GM12878 (cell line): ENCODE measurements at regions not wholly inside any gene's neighbourhood (a gene's known extent, or its start where the extent isn't known, plus 50 kb on each side); places are given as distances from the start of the nearest gene placed in this dataset.

Experiments
- ATAC-seq: fragments of 200-7000 bp; cut with Tn5 transposase; 3 replicates; pipeline ENCODE4 v1.9.1; 2020; ENCODE audit warnings: mild to moderate bottlenecking, moderate library complexity
- BruUV-seq: library from RNA; stranded (reverse); fragments of 400-500 nt; replicated peaks from 2 replicates; lab custom pipeline; 2021; lab: Mats Ljungman, UMichigan
- CTCF ChIA-PET: fragments of 300-600 bp; sonication (Branson Sonifier 250); formaldehyde crosslinking; extraction: SDS; loops from one replicate; lab custom pipeline; 2021; ENCODE audit warnings: inconsistent platforms; lab: Yijun Ruan, JAX
- POLR2A ChIA-PET: fragments of 350-600 bp; formaldehyde crosslinking; extraction: SDS; loops from one replicate; lab custom pipeline; 2021; ENCODE audit warnings: inconsistent platforms; lab: Charles Lee
- RAD21 ChIA-PET: fragments of 300-600 bp; sonication (Branson Sonifier 250); formaldehyde crosslinking; loops from one replicate; lab custom pipeline; 2023; ENCODE audit warnings: antibody characterized with exemption; ENCODE audit not compliant: unreplicated experiment; lab: Charles Lee
- SMC1A ChIA-PET: fragments of 300-600 bp; sonication (Branson Sonifier 250); formaldehyde crosslinking; loops from one replicate; lab custom pipeline; 2023; ENCODE audit not compliant: unreplicated experiment, uncharacterized antibody; lab: Charles Lee
- DNase-seq: peaks from one replicate; pipeline ENCODE4 v3.0.0-alpha.2; 2011; ENCODE audit warnings: low read depth, low spot score
- FAIRE-seq: peaks from 3 replicates; lab custom pipeline; 2011; peaks lifted over from hg19 to GRCh38; lab: Jason Lieb, UNC
- H2AFZ ChIP-seq: 2 replicates; pipeline ENCODE4 v1.6.0; 2011; ENCODE audit warnings: low read depth, low read length, control low read depth; ENCODE audit not compliant: control insufficient read depth
- H3K27ac ChIP-seq: 2 replicates; pipeline ENCODE4 v1.5.1; 2011; ENCODE audit warnings: control low read depth; ENCODE audit not compliant: control insufficient read depth, insufficient read depth
- H3K27me3 ChIP-seq, 2 experiments: replicated peaks in 1 of 2; 2 replicates each; pipeline versions ENCODE4 v1.6.0 to v1.6.1; 2011; ENCODE audit warnings: low read length in 1 of 2; ENCODE audit not compliant: control insufficient read depth in 2 of 2, insufficient read depth in 2 of 2
- H3K36me3 ChIP-seq, 2 experiments: 2 replicates each; pipeline ENCODE4 v1.5.1; 2011; ENCODE audit warnings: low read length in 1 of 2; ENCODE audit not compliant: control insufficient read depth in 2 of 2, insufficient read depth in 2 of 2
- H3K4me1 ChIP-seq: 2 replicates; pipeline ENCODE4 v1.6.1; 2011; ENCODE audit warnings: mild to moderate bottlenecking, low read length, moderate library complexity, mixed read lengths; ENCODE audit not compliant: control insufficient read depth, insufficient read depth
- H3K4me2 ChIP-seq: 2 replicates; pipeline ENCODE4 v1.6.0; 2011; ENCODE audit warnings: control low read depth; ENCODE audit not compliant: control insufficient read depth, insufficient read depth
- H3K4me3 ChIP-seq: fragments of 200-600 bp; sonication (generic); 2 replicates; pipeline ENCODE4 v1.5.1; 2016
- H3K79me2 ChIP-seq: 2 replicates; pipeline ENCODE4 v1.6.0; 2011; ENCODE audit warnings: low read length; ENCODE audit not compliant: control insufficient read depth, insufficient read depth
- H3K9ac ChIP-seq: 2 replicates; pipeline ENCODE4 v1.8.0; 2011; ENCODE audit warnings: low read length, control low read depth, mixed read lengths; ENCODE audit not compliant: control insufficient read depth, insufficient read depth
- H3K9me3 ChIP-seq: replicated peaks from 3 replicates; pipeline ENCODE4 v1.5.1; 2011; ENCODE audit warnings: mild to moderate bottlenecking, low read length; ENCODE audit not compliant: control insufficient read depth, insufficient read depth
- H4K20me1 ChIP-seq: 2 replicates; pipeline ENCODE4 v1.6.0; 2011; ENCODE audit not compliant: control insufficient read depth, insufficient read depth
- ATF7 ChIP-seq: fragments of 450-650 bp; IDR thresholded peaks from 2 replicates; pipeline ENCODE4 v1.6.1; 2016; ENCODE audit warnings: low read depth, mild to moderate bottlenecking
- BHLHE40 ChIP-seq, 2 experiments: fragments of 450-650 bp in 1 of 2; IDR thresholded peaks; 2 replicates each; pipeline ENCODE4 v1.6.1; 2011 to 2017; ENCODE audit warnings: low read depth in 2 of 2, borderline replicate concordance in 1 of 2, improper control_type of control experiment in 1 of 2, low read length in 1 of 2, mild to moderate bottlenecking in 1 of 2
- CHD2 ChIP-seq: IDR thresholded peaks from 2 replicates; pipeline ENCODE4 v1.6.1; 2011; ENCODE audit warnings: low read depth, low read length, improper control_type of control experiment, borderline replicate concordance
- JUNB ChIP-seq: IDR thresholded peaks from 2 replicates; pipeline ENCODE4 v1.6.1; 2016; ENCODE audit warnings: antibody characterized with exemption, mild to moderate bottlenecking
- NRF1 ChIP-seq: conservative IDR thresholded peaks from 2 replicates; pipeline ENCODE4 v1.6.1; 2011; ENCODE audit warnings: mild to moderate bottlenecking, low read depth, low read length, improper control_type of control experiment
- PML ChIP-seq: IDR thresholded peaks from 2 replicates; pipeline ENCODE4 v1.6.1; 2012; ENCODE audit warnings: low read length, inconsistent platforms
- RCOR1 ChIP-seq: conservative IDR thresholded peaks from 2 replicates; pipeline ENCODE4 v1.6.1; 2012; ENCODE audit warnings: low read depth, low read length, improper control_type of control experiment
- TAF1 ChIP-seq: IDR thresholded peaks from 2 replicates; pipeline ENCODE4 v1.6.1; 2011; ENCODE audit warnings: mild to moderate bottlenecking, low read depth, low read length, borderline replicate concordance
- ZNF622 ChIP-seq: fragments of 450-650 bp; IDR thresholded peaks from 2 replicates; pipeline ENCODE4 v1.6.1; 2017; ENCODE audit warnings: mild to moderate bottlenecking, inconsistent platforms
- WGBS: methylation state at CpG from one replicate; pipeline ENCODE4 v1.1.6; 2016; ENCODE audit warnings: low lambda C conversion rate; ENCODE audit not compliant: insufficient replicate concordance, insufficient coverage; ENCODE audit errors: missing lambda C conversion rate; 5-methylcytosine and 5-hydroxymethylcytosine counted together
- in situ Hi-C: fragments of 300-500 bp; cut with MboI; formaldehyde crosslinking; loops from 9 replicates; pipeline ENCODE4 v1.14.3; 2018; ENCODE audit warnings: mixed read lengths
- intact Hi-C: fragments of 100-400 bp; cut with micrococcal nuclease; formaldehyde crosslinking; loops from one replicate; pipeline ENCODE4 v1.14.2; 2022; ENCODE audit not compliant: unreplicated experiment
- TF ChIP-seq, protein P1 (sequence below): IDR thresholded peaks from 2 replicates; pipeline ENCODE4 v1.6.1; 2012; ENCODE audit warnings: low read depth, low read length, improper control_type of control experiment
- TF ChIP-seq, protein P2 (sequence below): IDR thresholded peaks from 2 replicates; pipeline ENCODE4 v1.6.1; 2011; ENCODE audit warnings: low read depth, low read length, improper control_type of control experiment, borderline replicate concordance
- TF ChIP-seq, protein P3 (sequence below): fragments of 450-650 bp; IDR thresholded peaks from 2 replicates; pipeline ENCODE4 v1.6.1; 2017; ENCODE audit warnings: mild to moderate bottlenecking, moderate library complexity

GRCh38 chr1:48102766-48103165, 105.6 kb upstream of the TRABD2B start:
- Histone ChIP-seq H3K4me3 (no peak overlapping the region), H4K20me1 (no peaks in the 10 kb centered on the region), H3K27me3 (no peaks in the 10 kb centered on the region; a peak in 1 of 4 replicates), H3K9ac (no peak overlapping the region), H3K4me1 (no peaks in the 10 kb centered on the region), H3K36me3 (no peaks in the 10 kb centered on the region), H3K79me2 (no peaks in the 10 kb centered on the region), H3K9me3 (no peaks in the 10 kb centered on the region), H3K4me2 (no peak overlapping the region), H2AFZ (no peak overlapping the region), H3K27ac (no peak overlapping the region)
- TF ChIP-seq ATF7: no peak
- TF ChIP-seq NRF1: no peak
- TF ChIP-seq, protein P1, sequence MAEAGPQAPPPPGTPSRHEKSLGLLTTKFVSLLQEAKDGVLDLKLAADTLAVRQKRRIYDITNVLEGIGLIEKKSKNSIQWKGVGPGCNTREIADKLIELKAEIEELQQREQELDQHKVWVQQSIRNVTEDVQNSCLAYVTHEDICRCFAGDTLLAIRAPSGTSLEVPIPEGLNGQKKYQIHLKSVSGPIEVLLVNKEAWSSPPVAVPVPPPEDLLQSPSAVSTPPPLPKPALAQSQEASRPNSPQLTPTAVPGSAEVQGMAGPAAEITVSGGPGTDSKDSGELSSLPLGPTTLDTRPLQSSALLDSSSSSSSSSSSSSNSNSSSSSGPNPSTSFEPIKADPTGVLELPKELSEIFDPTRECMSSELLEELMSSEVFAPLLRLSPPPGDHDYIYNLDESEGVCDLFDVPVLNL: no peak
- TF ChIP-seq, protein P2, sequence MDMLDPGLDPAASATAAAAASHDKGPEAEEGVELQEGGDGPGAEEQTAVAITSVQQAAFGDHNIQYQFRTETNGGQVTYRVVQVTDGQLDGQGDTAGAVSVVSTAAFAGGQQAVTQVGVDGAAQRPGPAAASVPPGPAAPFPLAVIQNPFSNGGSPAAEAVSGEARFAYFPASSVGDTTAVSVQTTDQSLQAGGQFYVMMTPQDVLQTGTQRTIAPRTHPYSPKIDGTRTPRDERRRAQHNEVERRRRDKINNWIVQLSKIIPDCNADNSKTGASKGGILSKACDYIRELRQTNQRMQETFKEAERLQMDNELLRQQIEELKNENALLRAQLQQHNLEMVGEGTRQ: no peak
- no peak for TF ChIP-seq JUNB
- FAIRE-seq: no peak
- ChIA-PET POLR2A (no interaction called here), CTCF (no interaction called here), SMC1A (no interaction called here), RAD21 (no interaction called here)
- WGBS: 8% methylated on average over 6 of the region's 6 CpGs
- intact Hi-C loops: no loop called here
- no TSS peak for BruUV-seq
- no peak for DNase-seq
- ATAC-seq: no peak
- in situ Hi-C loops: no loop called here

DNA sequence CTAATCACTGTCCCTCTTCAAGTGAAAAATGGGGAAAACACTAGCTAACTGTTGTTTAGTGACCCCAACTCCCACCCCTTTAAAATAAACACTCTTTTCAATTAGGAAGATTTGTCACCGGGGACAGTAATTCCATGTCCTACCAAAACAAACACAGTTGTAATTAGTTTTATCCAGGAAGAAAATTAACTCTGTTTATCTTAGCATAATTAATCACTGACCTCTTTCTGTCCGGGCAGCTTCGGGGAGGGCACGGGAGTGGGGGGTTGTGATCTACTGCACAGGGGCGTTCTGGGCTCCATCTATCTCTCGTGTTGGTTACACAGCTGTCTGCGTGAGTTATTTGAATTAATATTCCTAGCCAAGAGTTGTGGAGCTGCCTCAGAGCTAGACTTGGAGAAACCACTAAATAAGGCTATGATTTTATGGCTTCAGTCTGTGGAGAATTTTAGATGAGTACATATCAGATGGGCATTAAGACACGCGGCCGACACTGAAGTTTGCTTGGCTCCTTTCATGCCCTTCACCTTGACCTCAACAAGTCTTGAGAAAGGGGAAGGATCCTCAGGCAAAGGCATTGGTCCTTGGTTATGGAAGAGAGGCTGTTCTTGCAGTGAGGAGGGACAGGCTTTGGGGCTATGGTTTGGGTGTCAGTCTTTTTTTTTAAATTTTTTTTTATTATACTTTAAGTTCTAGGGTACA, 102.0 kb upstream of the TRABD2B start:
- no peaks in the 10 kb centered on the region for H4K20me1 ChIP-seq
- no peaks in the 10 kb centered on the region for H3K9me3 ChIP-seq
- no peak overlapping the region for H3K9ac ChIP-seq
- H3K27ac ChIP-seq: no peak overlapping the region
- no TSS peak for BruUV-seq
- no peaks in the 10 kb centered on the region for H3K36me3 ChIP-seq
- DNase-seq: no peak
- ChIA-PET RAD21 (no interaction called here), CTCF (interaction anchor here (2.1 kb wide), 1 partner anchor 10 kb away, joined by 8 read pairs; no protein-coding TSS in a partner anchor), POLR2A (no interaction called here), SMC1A (no interaction called here)
- no peaks in the 10 kb centered on the region for H3K4me1 ChIP-seq
- no peak for FAIRE-seq
- ATAC-seq: no peak
- in situ Hi-C loops (no loop called here), intact Hi-C loops (no loop called here)
- 43% methylated on average over 10 of the region's 10 CpGs for WGBS
- no peak overlapping the region for H3K4me3 ChIP-seq
- no peak overlapping the region for H3K4me2 ChIP-seq
- H3K27me3 ChIP-seq: no peaks in the 10 kb centered on the region; a peak in 1 of 4 replicates
- no peaks in the 10 kb centered on the region for H3K79me2 ChIP-seq
- TF ChIP-seq BHLHE40 (IDR thresholded peaks at IDR 0.05; ENCODE audit: borderline replicate concordance in 1 of 2, low read depth in 2 of 2, low read length in 1 of 2) (no peak), PML (no peak), TAF1 (no peak), RCOR1 (no peak), ZNF622 (no peak), CHD2 (no peak)
- TF ChIP-seq, protein P3, sequence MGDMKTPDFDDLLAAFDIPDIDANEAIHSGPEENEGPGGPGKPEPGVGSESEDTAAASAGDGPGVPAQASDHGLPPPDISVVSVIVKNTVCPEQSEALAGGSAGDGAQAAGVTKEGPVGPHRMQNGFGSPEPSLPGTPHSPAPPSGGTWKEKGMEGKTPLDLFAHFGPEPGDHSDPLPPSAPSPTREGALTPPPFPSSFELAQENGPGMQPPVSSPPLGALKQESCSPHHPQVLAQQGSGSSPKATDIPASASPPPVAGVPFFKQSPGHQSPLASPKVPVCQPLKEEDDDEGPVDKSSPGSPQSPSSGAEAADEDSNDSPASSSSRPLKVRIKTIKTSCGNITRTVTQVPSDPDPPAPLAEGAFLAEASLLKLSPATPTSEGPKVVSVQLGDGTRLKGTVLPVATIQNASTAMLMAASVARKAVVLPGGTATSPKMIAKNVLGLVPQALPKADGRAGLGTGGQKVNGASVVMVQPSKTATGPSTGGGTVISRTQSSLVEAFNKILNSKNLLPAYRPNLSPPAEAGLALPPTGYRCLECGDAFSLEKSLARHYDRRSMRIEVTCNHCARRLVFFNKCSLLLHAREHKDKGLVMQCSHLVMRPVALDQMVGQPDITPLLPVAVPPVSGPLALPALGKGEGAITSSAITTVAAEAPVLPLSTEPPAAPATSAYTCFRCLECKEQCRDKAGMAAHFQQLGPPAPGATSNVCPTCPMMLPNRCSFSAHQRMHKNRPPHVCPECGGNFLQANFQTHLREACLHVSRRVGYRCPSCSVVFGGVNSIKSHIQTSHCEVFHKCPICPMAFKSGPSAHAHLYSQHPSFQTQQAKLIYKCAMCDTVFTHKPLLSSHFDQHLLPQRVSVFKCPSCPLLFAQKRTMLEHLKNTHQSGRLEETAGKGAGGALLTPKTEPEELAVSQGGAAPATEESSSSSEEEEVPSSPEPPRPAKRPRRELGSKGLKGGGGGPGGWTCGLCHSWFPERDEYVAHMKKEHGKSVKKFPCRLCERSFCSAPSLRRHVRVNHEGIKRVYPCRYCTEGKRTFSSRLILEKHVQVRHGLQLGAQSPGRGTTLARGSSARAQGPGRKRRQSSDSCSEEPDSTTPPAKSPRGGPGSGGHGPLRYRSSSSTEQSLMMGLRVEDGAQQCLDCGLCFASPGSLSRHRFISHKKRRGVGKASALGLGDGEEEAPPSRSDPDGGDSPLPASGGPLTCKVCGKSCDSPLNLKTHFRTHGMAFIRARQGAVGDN: no peak
- no peak overlapping the region for H2AFZ ChIP-seq
